Ovary (tissue), 7 donors: ENCODE measurements at regions not wholly inside any gene's neighbourhood (a gene's known extent, or its start where the extent isn't known, plus 50 kb on each side); places are given as distances from the start of the nearest gene placed in this dataset.

Experiments
- DNase-seq, 5 donors: peaks; one replicate each; pipeline ENCODE4 v3.0.0-alpha.2; 2019 to 2020
- H3K27ac ChIP-seq, 2 donors: fragments of 200-600 bp; one replicate each; pipeline versions ENCODE4 v1.5.1 to v1.8.0; 2019 to 2022
- H3K27me3 ChIP-seq: fragments of 200-600 bp; one replicate; pipeline ENCODE4 v1.8.0; 2022
- H3K36me3 ChIP-seq: fragments of 200-600 bp; sonication (generic); one replicate; pipeline ENCODE4 v1.5.1; 2019
- H3K4me1 ChIP-seq: one replicate; pipeline ENCODE4 v1.8.1; 2013; ENCODE audit warnings: mild to moderate bottlenecking, moderate library complexity; ENCODE audit not compliant: insufficient read depth
- H3K4me3 ChIP-seq: fragments of 200-600 bp; sonication (generic); one replicate; pipeline ENCODE4 v1.5.1; 2017
- H3K9me3 ChIP-seq, 2 donors: fragments of 200-600 bp in 1 of 2; sonication (generic) in 1 of 2; one replicate each; pipeline versions ENCODE4 v1.5.1 to v1.8.1; 2013 to 2019; ENCODE audit warnings: mild to moderate bottlenecking in 1 of 2, moderate library complexity in 1 of 2
- EP300 ChIP-seq: sonication (generic); formaldehyde crosslinking; IDR thresholded peaks from one replicate; pipeline ENCODE4 v1.6.1; 2017; ENCODE audit warnings: antibody characterized with exemption
- POLR2A ChIP-seq: fragments of 450-650 bp; IDR thresholded peaks from one replicate; pipeline ENCODE4 v1.6.1; 2017; ENCODE audit warnings: antibody characterized with exemption, mild to moderate bottlenecking, moderate library complexity
- WGBS, 3 donors: extraction: QIAGEN DNeasy Blood & Tissue Kit in 1 of 3; methylation state at CpG; one replicate each; pipeline versions ENCODE4 v1.1.5 to v1.1.7; 2013 to 2017; 5-methylcytosine and 5-hydroxymethylcytosine counted together
- intact Hi-C, 4 donors: fragments of 100-400 bp; cut with DNase I; formaldehyde crosslinking; loops; one replicate each; pipeline versions ENCODE4 v1.11.0 to v1.15.1; 2022 to 2023
- TF ChIP-seq, protein P1 (sequence below), 3 donors: fragments of 450-650 bp in 2 of 3; fragments of 200-600 bp in 1 of 3; IDR thresholded peaks; one replicate each; pipeline versions ENCODE4 v1.5.1 to v1.8.0; 2016 to 2022; ENCODE audit warnings: antibody characterized with exemption in 3 of 3, mild to moderate bottlenecking in 1 of 3
- donor health status: DM: no; HTN: no; CAD: no; lungs with moderate emphysema.
- donor health status: DM: no; HTN: no; CAD: no.
- donor health status: Bipolar disorder and iron deficiency.
- donor health status: DM: no; HTN: no; CAD: no.
- donor health status: DM: yes; HTN: yes; CAD: no.

DNA sequence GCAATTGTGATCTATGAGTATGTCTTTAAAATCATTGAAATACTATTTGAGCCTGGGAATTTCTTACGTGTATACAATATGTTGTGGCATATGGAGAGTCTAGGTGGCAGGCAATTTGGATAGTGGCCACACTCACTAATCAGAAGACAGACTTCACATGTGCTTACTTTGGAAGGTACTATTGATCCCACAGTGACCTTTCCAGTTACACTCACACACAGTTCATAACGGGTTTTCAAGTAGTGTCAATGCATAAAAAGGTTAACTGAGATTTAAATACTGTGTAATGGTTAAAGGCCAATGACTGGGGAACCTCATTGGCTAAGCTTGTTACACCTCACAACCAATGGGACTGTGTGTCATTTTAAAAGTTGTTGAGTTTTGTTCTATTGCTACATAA is 783.2 kb downstream of the RPA4 start:
- no peaks in the 10 kb centered on the region for H3K27me3 ChIP-seq
- H3K4me1 ChIP-seq, result no peaks in the 10 kb centered on the region
- H3K4me3 ChIP-seq, result no peak overlapping the region
- TF ChIP-seq EP300, result no peak
- TF ChIP-seq, protein P1, sequence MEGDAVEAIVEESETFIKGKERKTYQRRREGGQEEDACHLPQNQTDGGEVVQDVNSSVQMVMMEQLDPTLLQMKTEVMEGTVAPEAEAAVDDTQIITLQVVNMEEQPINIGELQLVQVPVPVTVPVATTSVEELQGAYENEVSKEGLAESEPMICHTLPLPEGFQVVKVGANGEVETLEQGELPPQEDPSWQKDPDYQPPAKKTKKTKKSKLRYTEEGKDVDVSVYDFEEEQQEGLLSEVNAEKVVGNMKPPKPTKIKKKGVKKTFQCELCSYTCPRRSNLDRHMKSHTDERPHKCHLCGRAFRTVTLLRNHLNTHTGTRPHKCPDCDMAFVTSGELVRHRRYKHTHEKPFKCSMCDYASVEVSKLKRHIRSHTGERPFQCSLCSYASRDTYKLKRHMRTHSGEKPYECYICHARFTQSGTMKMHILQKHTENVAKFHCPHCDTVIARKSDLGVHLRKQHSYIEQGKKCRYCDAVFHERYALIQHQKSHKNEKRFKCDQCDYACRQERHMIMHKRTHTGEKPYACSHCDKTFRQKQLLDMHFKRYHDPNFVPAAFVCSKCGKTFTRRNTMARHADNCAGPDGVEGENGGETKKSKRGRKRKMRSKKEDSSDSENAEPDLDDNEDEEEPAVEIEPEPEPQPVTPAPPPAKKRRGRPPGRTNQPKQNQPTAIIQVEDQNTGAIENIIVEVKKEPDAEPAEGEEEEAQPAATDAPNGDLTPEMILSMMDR (IDR thresholded peaks at IDR 0.05), result no peak
- no peak for TF ChIP-seq POLR2A
- WGBS, 3 donors, result 65 to 79% (median 74%) methylated on average over 2 of the region's 2 CpGs
- H3K9me3 ChIP-seq, result no peaks in the 10 kb centered on the region
- H3K27ac ChIP-seq, result no peak overlapping the region
- intact Hi-C loops, result no loop called here
- DNase-seq, result no peak
- H3K36me3 ChIP-seq, result no peaks in the 10 kb centered on the region

DNA sequence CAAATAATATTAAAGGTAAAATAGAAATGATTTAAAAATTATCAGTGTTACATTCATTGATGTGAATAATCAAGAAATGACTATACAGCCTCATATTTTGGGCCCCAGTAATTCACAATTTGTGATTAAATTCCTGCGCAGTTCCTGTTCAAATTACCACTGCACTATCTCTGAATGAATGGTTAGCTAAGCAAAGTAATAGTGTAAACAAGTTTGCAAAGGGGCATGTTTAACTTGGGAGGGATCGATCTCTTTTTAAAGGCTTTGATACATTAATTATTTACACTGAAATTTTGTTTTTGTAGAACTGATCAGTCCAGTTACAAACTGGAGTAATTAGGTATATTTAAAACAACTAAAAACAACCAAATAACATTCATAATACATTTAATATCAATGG is 784.4 kb downstream of the RPA4 start:
- H3K9me3 ChIP-seq, result no peaks in the 10 kb centered on the region
- H3K36me3 ChIP-seq, result no peaks in the 10 kb centered on the region
- no peak overlapping the region for H3K4me3 ChIP-seq
- no peak overlapping the region for H3K27ac ChIP-seq
- no peak for DNase-seq
- no peak for TF ChIP-seq EP300
- no peak for TF ChIP-seq POLR2A
- TF ChIP-seq, protein P1 (IDR thresholded peaks at IDR 0.05), result no peak
- intact Hi-C loops, result no loop called here
- H3K4me1 ChIP-seq, result no peaks in the 10 kb centered on the region
- H3K27me3 ChIP-seq, result no peaks in the 10 kb centered on the region
- 81 to 89% (median 84%) methylated on average over 2 of the region's 2 CpGs for WGBS, 3 donors

DNA sequence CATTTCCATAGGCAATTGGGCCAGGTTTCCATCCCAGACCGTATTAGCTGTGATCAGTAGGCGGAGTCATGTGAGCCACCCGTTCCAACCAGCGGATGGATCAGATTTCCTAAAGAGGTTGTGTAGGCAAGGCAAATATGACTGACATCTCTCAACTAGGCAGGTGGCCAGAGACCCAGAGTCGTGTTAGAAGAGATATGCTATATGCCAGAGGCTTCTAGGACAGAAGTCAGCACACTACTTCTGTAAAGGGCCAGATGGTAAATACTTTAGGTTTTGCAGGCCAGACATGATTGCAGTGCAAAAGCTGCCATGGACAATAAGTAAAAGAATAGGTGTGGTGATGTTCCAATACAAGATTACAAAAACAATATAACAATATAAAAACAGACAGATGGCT is 788.4 kb downstream of the RPA4 start:
- TF ChIP-seq POLR2A, result no peak
- TF ChIP-seq, protein P1 (IDR thresholded peaks at IDR 0.05), result no peak
- Histone ChIP-seq H3K36me3 (no peaks in the 10 kb centered on the region), H3K27me3 (no peaks in the 10 kb centered on the region), H3K4me1 (no peaks in the 10 kb centered on the region), H3K4me3 (no peak overlapping the region), H3K27ac (no peak overlapping the region), H3K9me3 (no peaks in the 10 kb centered on the region)
- intact Hi-C loops, result no loop called here
- WGBS, 3 donors, result 61 to 70% (median 62%) methylated on average over 5 of the region's 5 CpGs
- no peak for DNase-seq

DNA sequence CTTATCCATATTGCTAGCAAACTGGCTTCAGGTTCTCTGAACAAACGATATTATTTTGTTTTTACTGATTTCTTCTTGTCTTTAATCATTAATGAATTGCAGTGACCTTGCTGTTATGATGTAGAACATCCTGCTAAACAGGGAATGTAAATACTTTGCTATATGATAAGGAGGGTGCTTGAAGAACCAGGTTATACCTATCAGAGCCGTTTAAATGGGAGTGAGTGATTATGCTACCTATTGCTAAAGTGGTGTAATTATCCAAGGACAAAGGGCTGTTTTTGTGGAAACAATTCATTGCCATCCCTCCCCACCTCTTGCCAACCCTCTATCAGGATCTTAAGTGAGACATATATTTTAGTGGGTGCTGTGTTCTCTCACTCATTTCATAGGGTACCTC is 788.9 kb downstream of the RPA4 start:
- WGBS, 3 donors, result 45 to 64% (median 51%) methylated on average over 2 of the region's 2 CpGs
- H3K36me3 ChIP-seq, result no peaks in the 10 kb centered on the region
- no peak overlapping the region for H3K27ac ChIP-seq
- intact Hi-C loops, result no loop called here
- H3K9me3 ChIP-seq, result no peaks in the 10 kb centered on the region
- no peak for TF ChIP-seq EP300
- TF ChIP-seq, protein P1 (IDR thresholded peaks at IDR 0.05), result no peak
- no peak for TF ChIP-seq POLR2A
- no peaks in the 10 kb centered on the region for H3K4me1 ChIP-seq
- no peak for DNase-seq
- no peak overlapping the region for H3K4me3 ChIP-seq
- no peaks in the 10 kb centered on the region for H3K27me3 ChIP-seq

DNA sequence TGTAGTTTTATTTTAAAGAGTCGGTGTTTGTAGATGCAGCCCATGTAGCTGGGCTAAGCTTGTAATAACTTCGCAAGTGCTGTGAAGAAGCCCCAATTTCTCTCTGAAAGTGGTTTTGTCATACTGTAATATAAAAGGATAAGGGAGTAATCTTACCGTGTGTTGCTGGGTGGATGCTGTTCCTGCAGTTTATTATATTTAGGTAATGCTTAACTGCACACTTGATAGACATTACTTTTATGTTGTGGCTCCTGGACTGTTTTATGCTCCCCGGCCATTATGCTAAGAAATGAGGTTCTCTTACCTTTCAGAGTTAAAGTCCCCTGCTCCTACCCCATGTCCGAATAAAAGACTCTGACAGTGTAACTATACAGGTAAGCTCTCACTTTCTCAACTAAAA is 789.4 kb downstream of the RPA4 start:
- no peak overlapping the region for H3K27ac ChIP-seq
- DNase-seq, result no peak
- 85 to 95% (median 91%) methylated on average over 5 of the region's 5 CpGs for WGBS, 3 donors
- H3K4me3 ChIP-seq, result no peak overlapping the region
- TF ChIP-seq POLR2A, result no peak
- TF ChIP-seq EP300, result no peak
- TF ChIP-seq, protein P1 (IDR thresholded peaks at IDR 0.05), result no peak
- H3K9me3 ChIP-seq, result no peaks in the 10 kb centered on the region
- no peaks in the 10 kb centered on the region for H3K4me1 ChIP-seq
- no peaks in the 10 kb centered on the region for H3K27me3 ChIP-seq
- no peaks in the 10 kb centered on the region for H3K36me3 ChIP-seq
- intact Hi-C loops, result no loop called here
